A673 (cell line): ENCODE measurements at regions not wholly inside any gene's neighbourhood (a gene's known extent, or its start where the extent isn't known, plus 50 kb on each side); places are given as distances from the start of the nearest gene placed in this dataset.

Experiments
- BruUV-seq: library from RNA; stranded (reverse); fragments of 400-500 nt; replicated peaks from 2 replicates; lab custom pipeline; 2021; lab: Mats Ljungman, UMichigan
- CTCF ChIA-PET: fragments of 300-600 bp; sonication (Branson Sonifier 250); formaldehyde crosslinking; loops from one replicate; lab custom pipeline; 2022; ENCODE audit warnings: antibody characterized with exemption; lab: Charles Lee
- POLR2A ChIA-PET: fragments of 300-600 bp; sonication (Branson Sonifier 250); formaldehyde crosslinking; loops from one replicate; lab custom pipeline; 2022; ENCODE audit warnings: antibody characterized with exemption; ENCODE audit not compliant: low non-redundant PET; lab: Charles Lee
- DNase-seq: peaks from one replicate; pipeline ENCODE4 v3.0.0-alpha.2; 2015; ENCODE audit warnings: low spot score
- H3K27ac ChIP-seq: fragments of 200-600 bp; sonication (generic); 2 replicates; pipeline ENCODE4 v1.5.1; 2016; ENCODE audit warnings: mixed run types, low read depth, mild to moderate bottlenecking, mixed read lengths, antibody characterized with exemption, low read length; ENCODE audit not compliant: poor library complexity, severe bottlenecking
- H3K27me3 ChIP-seq: fragments of 200-600 bp; sonication (generic); replicated peaks from 2 replicates; pipeline ENCODE4 v1.6.1; 2017; ENCODE audit warnings: mixed run types, low read depth, mild to moderate bottlenecking, mixed read lengths, antibody characterized with exemption, low read length; ENCODE audit not compliant: insufficient read depth, poor library complexity
- H3K36me3 ChIP-seq: fragments of 200-600 bp; sonication (generic); 2 replicates; pipeline ENCODE4 v1.6.1; 2016; ENCODE audit warnings: mixed run types, mild to moderate bottlenecking, mixed read lengths, antibody characterized with exemption, low read length; ENCODE audit not compliant: insufficient read depth, poor library complexity, severe bottlenecking
- H3K4me1 ChIP-seq: fragments of 200-600 bp; sonication (generic); 2 replicates; pipeline ENCODE4 v1.6.1; 2017; ENCODE audit warnings: mixed run types, mild to moderate bottlenecking, mixed read lengths, antibody characterized with exemption, low read length; ENCODE audit not compliant: insufficient read depth, poor library complexity, severe bottlenecking
- H3K4me3 ChIP-seq: fragments of 200-600 bp; sonication (generic); 2 replicates; pipeline ENCODE4 v1.5.1; 2016; ENCODE audit warnings: low read depth, mixed run types, mild to moderate bottlenecking, mixed read lengths, low read length; ENCODE audit not compliant: poor library complexity, severe bottlenecking
- H3K9me3 ChIP-seq: fragments of 200-600 bp; sonication (generic); 2 replicates; pipeline ENCODE4 v1.6.1; 2016; ENCODE audit warnings: mixed run types, low read depth, mild to moderate bottlenecking, mixed read lengths, antibody characterized with exemption, low read length; ENCODE audit not compliant: poor library complexity, severe bottlenecking
- EZH2 ChIP-seq: fragments of 200-600 bp; sonication (generic); IDR thresholded peaks from 2 replicates; pipeline ENCODE4 v1.6.1; 2017; ENCODE audit warnings: borderline replicate concordance, low read depth, mild to moderate bottlenecking, mixed read lengths, antibody characterized with exemption, low read length; ENCODE audit not compliant: poor library complexity, severe bottlenecking
- intact Hi-C: fragments of 100-400 bp; cut with micrococcal nuclease; formaldehyde crosslinking; loops from one replicate; pipeline ENCODE4 v1.10.0; 2022; ENCODE audit not compliant: unreplicated experiment
- TF ChIP-seq, protein P1 (sequence below): fragments of 300-800, 200-600 bp; sonication (generic); conservative IDR thresholded peaks from 2 replicates; pipeline ENCODE4 v1.5.1; 2017; ENCODE audit warnings: low read depth, mild to moderate bottlenecking, antibody characterized with exemption, low read length, moderate library complexity, mixed read lengths

DNA sequence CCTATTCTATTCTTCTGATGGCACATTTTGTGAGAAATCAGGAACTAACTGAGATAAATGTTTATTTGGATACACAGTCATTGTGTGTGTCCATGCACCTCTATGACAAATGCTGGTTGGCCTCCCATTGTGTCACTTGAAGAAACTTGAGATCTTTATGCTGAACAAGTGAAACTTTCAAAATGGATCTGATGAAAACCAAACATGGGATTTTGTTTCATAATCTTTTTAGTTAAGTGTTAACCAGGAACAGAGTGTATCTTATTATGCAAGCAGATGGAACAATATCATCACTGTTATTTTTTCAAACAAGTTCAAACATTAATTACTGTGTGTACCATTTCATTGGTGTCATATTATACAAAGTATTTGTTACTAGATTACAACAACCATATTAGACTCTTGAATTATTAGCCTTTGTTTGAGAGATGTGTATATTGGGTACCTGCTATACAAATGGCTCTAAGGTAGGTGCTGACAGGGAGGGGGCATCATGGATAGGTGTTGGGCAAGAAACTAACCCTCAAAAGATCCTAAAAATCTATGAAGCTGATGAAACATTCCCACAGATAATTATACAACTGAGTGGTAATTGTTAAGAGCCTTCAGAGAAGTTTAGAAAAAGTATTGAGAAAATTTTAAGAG lies 159.8 kb downstream of the PALM2AKAP2 start:
- no TSS peak for BruUV-seq
- ChIA-PET CTCF (no interaction called here), POLR2A (no interaction called here)
- Histone ChIP-seq H3K4me3 (no peak overlapping the region), H3K4me1 (no peaks in the 10 kb centered on the region), H3K27me3 (no peaks in the 10 kb centered on the region), H3K36me3 (no peaks in the 10 kb centered on the region), H3K27ac (no peak overlapping the region), H3K9me3 (no peaks in the 10 kb centered on the region)
- intact Hi-C loops = no loop called here
- DNase-seq = no peak
- TF ChIP-seq, protein P1, sequence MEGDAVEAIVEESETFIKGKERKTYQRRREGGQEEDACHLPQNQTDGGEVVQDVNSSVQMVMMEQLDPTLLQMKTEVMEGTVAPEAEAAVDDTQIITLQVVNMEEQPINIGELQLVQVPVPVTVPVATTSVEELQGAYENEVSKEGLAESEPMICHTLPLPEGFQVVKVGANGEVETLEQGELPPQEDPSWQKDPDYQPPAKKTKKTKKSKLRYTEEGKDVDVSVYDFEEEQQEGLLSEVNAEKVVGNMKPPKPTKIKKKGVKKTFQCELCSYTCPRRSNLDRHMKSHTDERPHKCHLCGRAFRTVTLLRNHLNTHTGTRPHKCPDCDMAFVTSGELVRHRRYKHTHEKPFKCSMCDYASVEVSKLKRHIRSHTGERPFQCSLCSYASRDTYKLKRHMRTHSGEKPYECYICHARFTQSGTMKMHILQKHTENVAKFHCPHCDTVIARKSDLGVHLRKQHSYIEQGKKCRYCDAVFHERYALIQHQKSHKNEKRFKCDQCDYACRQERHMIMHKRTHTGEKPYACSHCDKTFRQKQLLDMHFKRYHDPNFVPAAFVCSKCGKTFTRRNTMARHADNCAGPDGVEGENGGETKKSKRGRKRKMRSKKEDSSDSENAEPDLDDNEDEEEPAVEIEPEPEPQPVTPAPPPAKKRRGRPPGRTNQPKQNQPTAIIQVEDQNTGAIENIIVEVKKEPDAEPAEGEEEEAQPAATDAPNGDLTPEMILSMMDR = no peak
- no peak for TF ChIP-seq EZH2

DNA sequence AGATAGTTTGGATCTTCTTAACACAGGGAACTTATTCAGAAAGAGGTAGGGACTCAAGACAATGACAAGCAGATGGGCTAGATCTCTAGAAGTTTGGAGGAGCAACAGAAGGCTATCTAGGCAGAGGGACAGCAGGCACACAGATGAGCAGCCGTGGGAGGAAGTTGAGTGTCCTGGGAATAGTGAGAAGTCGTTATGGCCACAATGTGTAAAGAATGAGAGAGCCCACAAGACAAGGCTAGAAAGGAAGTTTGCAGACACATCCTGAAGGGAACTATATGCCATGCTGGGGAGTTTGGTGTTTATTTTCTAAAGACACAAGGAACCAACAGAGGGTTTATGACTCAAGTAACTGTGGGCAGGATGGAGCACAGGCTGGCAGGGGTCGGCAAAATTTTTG lies 160.6 kb downstream of the PALM2AKAP2 start:
- Histone ChIP-seq H3K4me1 (no peaks in the 10 kb centered on the region), H3K36me3 (no peaks in the 10 kb centered on the region), H3K9me3 (no peaks in the 10 kb centered on the region), H3K4me3 (no peak overlapping the region), H3K27ac (no peak overlapping the region), H3K27me3 (no peaks in the 10 kb centered on the region)
- no peak for DNase-seq
- BruUV-seq = no TSS peak
- TF ChIP-seq, protein P1 = no peak
- no peak for TF ChIP-seq EZH2
- intact Hi-C loops = no loop called here
- ChIA-PET POLR2A (no interaction called here), CTCF (no interaction called here)

DNA sequence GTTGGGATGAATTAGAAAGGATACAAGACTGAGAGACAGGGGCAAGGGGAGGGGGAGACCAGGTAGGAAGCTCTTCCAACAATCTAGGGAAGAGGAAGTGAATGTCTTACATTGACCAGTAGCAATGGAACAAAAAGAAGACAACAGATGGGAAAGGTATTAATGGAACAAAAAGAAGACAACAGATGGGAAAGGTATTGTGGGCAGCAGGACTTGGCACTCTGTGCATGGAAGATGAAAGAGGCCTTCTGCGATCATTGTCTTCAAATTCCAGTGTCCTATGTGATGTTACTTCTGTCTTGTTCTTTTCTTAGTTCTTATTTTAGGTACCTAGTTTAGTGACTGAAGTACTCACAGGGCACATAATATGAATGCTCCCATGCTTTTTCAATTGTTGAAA lies 161.8 kb downstream of the PALM2AKAP2 start:
- H3K27me3 ChIP-seq = no peaks in the 10 kb centered on the region
- TF ChIP-seq, protein P1 = no peak
- TF ChIP-seq EZH2 = no peak
- BruUV-seq = no TSS peak
- no peaks in the 10 kb centered on the region for H3K36me3 ChIP-seq
- H3K27ac ChIP-seq = no peak overlapping the region
- no peak for DNase-seq
- no peaks in the 10 kb centered on the region for H3K9me3 ChIP-seq
- ChIA-PET CTCF (no interaction called here), POLR2A (no interaction called here)
- intact Hi-C loops = no loop called here
- H3K4me1 ChIP-seq = no peaks in the 10 kb centered on the region
- H3K4me3 ChIP-seq = no peak overlapping the region
